HEK293T (cell line): ENCODE measurements at regions not wholly inside any gene's neighbourhood (a gene's known extent, or its start where the extent isn't known, plus 50 kb on each side); places are given as distances from the start of the nearest gene placed in this dataset.

Experiments
- BHLHE40 ChIP-seq: fragments of 450-650 bp; IDR thresholded peaks from 2 replicates; pipeline ENCODE4 v1.6.1; 2016; ENCODE audit warnings: mild to moderate bottlenecking, moderate library complexity, borderline replicate concordance
- FOXM1 ChIP-seq: fragments of 450-650 bp; IDR thresholded peaks from 2 replicates; pipeline ENCODE4 v1.6.1; 2017; ENCODE audit warnings: mild to moderate bottlenecking, borderline replicate concordance
- LEF1 ChIP-seq: fragments of 450-650 bp; IDR thresholded peaks from 2 replicates; pipeline ENCODE4 v1.6.1; 2017; ENCODE audit warnings: mild to moderate bottlenecking, borderline replicate concordance
- NFRKB ChIP-seq: fragments of 450-650 bp; IDR thresholded peaks from 2 replicates; pipeline ENCODE4 v1.6.1; 2016; ENCODE audit warnings: mild to moderate bottlenecking, moderate library complexity

DNA sequence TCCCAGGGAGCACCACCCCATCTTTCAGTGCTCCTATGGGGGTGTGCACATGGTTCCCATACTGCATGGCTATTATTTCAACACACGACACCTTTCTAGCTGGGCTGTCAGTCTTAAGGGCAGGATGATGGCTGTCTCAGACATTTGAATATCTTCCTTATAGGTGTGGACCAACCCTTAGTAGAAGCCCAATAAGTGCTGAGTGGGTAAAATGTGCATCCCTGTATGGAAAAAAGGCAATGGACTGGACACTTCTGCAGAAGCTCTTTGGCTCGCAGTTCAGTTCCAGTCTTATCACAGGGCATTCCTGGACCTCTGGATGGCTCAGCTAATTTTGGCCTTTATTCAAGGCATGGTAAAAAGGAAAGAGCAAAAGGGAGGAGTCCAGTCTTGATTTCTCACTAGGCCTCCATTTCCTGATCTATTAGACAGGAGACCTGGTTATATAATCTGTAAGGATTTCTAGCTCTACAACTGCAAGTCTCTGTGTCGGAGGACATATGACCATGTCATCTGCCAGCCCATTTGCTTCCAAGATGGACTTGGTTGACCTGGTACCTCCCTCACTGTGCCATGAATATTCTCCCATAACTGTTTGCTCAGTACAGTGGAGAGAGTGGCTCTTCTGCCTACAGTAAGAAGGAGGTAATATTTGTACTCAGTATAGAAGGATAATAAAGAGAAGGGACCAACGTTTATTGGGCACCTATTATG is 53.8 kb upstream of the RASGRP1 start:
- TF ChIP-seq NFRKB (no peak), LEF1 (no peak), FOXM1 (no peak), BHLHE40 (no peak)
